ENCODE measurements at regions not wholly inside any gene's neighbourhood (a gene's known extent, or its start where the extent isn't known, plus 50 kb on each side); places are given as distances from the start of the nearest gene placed in this dataset.
A peak's percentile ranks its signal among the peaks of the same experiment; 100 is the strongest.

- DNase-seq (ENCODE audit: low read depth), result no peak
- H3K4me3 ChIP-seq (ENCODE audit: low read length), result no peak overlapping the region
- no peak for TF ChIP-seq CTCF (conservative IDR thresholded peaks at IDR 0.05; ENCODE audit: low read depth, low read length)
Measured at GRCh38 chr4:65791111-65791811, 121.0 kb upstream of the EPHA5 start.

GRCh38 chr4:65789805-65790204 lies 119.5 kb upstream of the EPHA5 start:
- H3K4me3 ChIP-seq (ENCODE audit: low read length), result no peak overlapping the region
- DNase-seq (ENCODE audit: low read depth), result no peak
- TF ChIP-seq CTCF (conservative IDR thresholded peaks at IDR 0.05; ENCODE audit: low read depth, low read length), result no peak

GRCh38 chr4:65789341-65789740 lies 119.1 kb upstream of the EPHA5 start:
- TF ChIP-seq CTCF (conservative IDR thresholded peaks at IDR 0.05; ENCODE audit: low read depth, low read length), result no peak
- DNase-seq (ENCODE audit: low read depth), result peak; percentile 71
- no peak overlapping the region for H3K4me3 ChIP-seq (ENCODE audit: low read length)

GRCh38 chr4:65777270-65777669 lies 107.0 kb upstream of the EPHA5 start:
- TF ChIP-seq CTCF (conservative IDR thresholded peaks at IDR 0.05; ENCODE audit: low read depth, low read length), result no peak
- H3K4me3 ChIP-seq (ENCODE audit: low read length), result no peak overlapping the region
- DNase-seq (ENCODE audit: low read depth), result no peak

- no peak overlapping the region for H3K4me3 ChIP-seq (ENCODE audit: low read length)
- no peak for DNase-seq (ENCODE audit: low read depth)
- no peak for TF ChIP-seq CTCF (conservative IDR thresholded peaks at IDR 0.05; ENCODE audit: low read depth, low read length)
Measured at GRCh38 chr4:65773636-65774035, 103.3 kb upstream of the EPHA5 start.

GRCh38 chr4:65747386-65747785 lies 77.1 kb upstream of the EPHA5 start:
- DNase-seq (ENCODE audit: low read depth), result peak; percentile 13

More at GRCh38 chr4:65747386-65747785, 77.1 kb upstream of the EPHA5 start:
- TF ChIP-seq CTCF (conservative IDR thresholded peaks at IDR 0.05; ENCODE audit: low read depth, low read length), result no peak
- H3K4me3 ChIP-seq (ENCODE audit: low read length), result no peak overlapping the region

Data from retinal pigment epithelial cell (primary cell).